SK-N-SH treated with all-trans-retinoic acid at 6 μM for 48 hours (cell line): ENCODE measurements at regions not wholly inside any gene's neighbourhood (a gene's known extent, or its start where the extent isn't known, plus 50 kb on each side); places are given as distances from the start of the nearest gene placed in this dataset.

Experiments used
- ATAC-seq: fragments of 200-7000 bp; cut with Tn5 transposase; 3 replicates; pipeline ENCODE4 v1.9.1; 2020; ENCODE audit warnings: mild to moderate bottlenecking, moderate library complexity
- ARNTL ChIP-seq: fragments of 450-650 bp; formaldehyde crosslinking; IDR thresholded peaks from 2 replicates; pipeline ENCODE4 v1.5.0; 2020; ENCODE audit warnings: low read depth, mild to moderate bottlenecking, moderate library complexity, borderline replicate concordance
- BACH2 ChIP-seq: fragments of 250-450 bp; sonication (Bioruptor Pico); IDR thresholded peaks from 2 replicates; pipeline ENCODE4 v1.9.0; 2021; ENCODE audit warnings: mild to moderate bottlenecking, borderline replicate concordance
- CREB5 ChIP-seq: fragments of 250-450 bp; sonication (Bioruptor Pico); IDR thresholded peaks from 2 replicates; pipeline ENCODE4 v1.5.1; 2020; ENCODE audit warnings: low read depth, mild to moderate bottlenecking, moderate library complexity
- CSDC2 ChIP-seq: fragments of 250-450 bp; sonication (Bioruptor Pico); IDR thresholded peaks from 2 replicates; pipeline ENCODE4 v1.5.0; 2020; ENCODE audit warnings: mild to moderate bottlenecking, moderate library complexity
- CSRNP3 ChIP-seq: fragments of 250-450 bp; sonication (Bioruptor Pico); IDR thresholded peaks from 2 replicates; pipeline ENCODE4 v1.5.1; 2021; ENCODE audit warnings: mild to moderate bottlenecking, moderate library complexity
- ESRRG ChIP-seq: fragments of 250-450 bp; sonication (Bioruptor Pico); IDR thresholded peaks from 2 replicates; pipeline ENCODE4 v1.6.1; 2021; ENCODE audit warnings: mild to moderate bottlenecking
- GLIS3 ChIP-seq: fragments of 250-450 bp; sonication (Bioruptor Pico); IDR thresholded peaks from 2 replicates; pipeline ENCODE4 v1.5.0; 2020; ENCODE audit warnings: mild to moderate bottlenecking, moderate library complexity
- ISL1 ChIP-seq: fragments of 250-450 bp; sonication (Bioruptor Pico); IDR thresholded peaks from 2 replicates; pipeline ENCODE4 v2.1.2; 2022; ENCODE audit warnings: mild to moderate bottlenecking, moderate library complexity
- OSR1 ChIP-seq: fragments of 250-450 bp; sonication (Bioruptor Pico); IDR thresholded peaks from 2 replicates; pipeline ENCODE4 v1.8.0; 2022; ENCODE audit warnings: moderate library complexity, mild to moderate bottlenecking, inconsistent platforms
- PATZ1 ChIP-seq: fragments of 250-450 bp; sonication (Bioruptor Pico); IDR thresholded peaks from 2 replicates; pipeline ENCODE4 v1.8.0; 2020; ENCODE audit warnings: mild to moderate bottlenecking, moderate library complexity, borderline replicate concordance
- PPARA ChIP-seq: fragments of 250-450 bp; sonication (Bioruptor Pico); IDR thresholded peaks from 2 replicates; pipeline ENCODE4 v1.5.0; 2020; ENCODE audit warnings: mild to moderate bottlenecking, borderline replicate concordance
- RARB ChIP-seq: fragments of 250-450 bp; sonication (Bioruptor Pico); IDR thresholded peaks from 2 replicates; pipeline ENCODE4 v1.8.0; 2021; ENCODE audit warnings: mild to moderate bottlenecking, moderate library complexity
- SNAI2 ChIP-seq: fragments of 250-450 bp; sonication (Bioruptor Pico); IDR thresholded peaks from 2 replicates; pipeline ENCODE4 v1.5.0; 2020; ENCODE audit warnings: mild to moderate bottlenecking, moderate library complexity
- TCF4 ChIP-seq: fragments of 250-450 bp; sonication (Bioruptor Pico); IDR thresholded peaks from 2 replicates; pipeline ENCODE4 v1.8.0; 2021; ENCODE audit warnings: mild to moderate bottlenecking, moderate library complexity, borderline replicate concordance
- TOX ChIP-seq: fragments of 250-450 bp; sonication (Bioruptor Pico); IDR thresholded peaks from 2 replicates; pipeline ENCODE4 v1.8.0; 2021; ENCODE audit warnings: mild to moderate bottlenecking, moderate library complexity, borderline replicate concordance
- ZC3H10 ChIP-seq: fragments of 250-450 bp; sonication (Bioruptor Pico); IDR thresholded peaks from 2 replicates; pipeline ENCODE4 v1.5.1; 2021; ENCODE audit warnings: mild to moderate bottlenecking, moderate library complexity
- ZFP3 ChIP-seq: fragments of 250-450 bp; sonication (Bioruptor Pico); IDR thresholded peaks from 2 replicates; pipeline ENCODE4 v1.5.0; 2020; ENCODE audit warnings: mild to moderate bottlenecking, moderate library complexity
- ZFP30 ChIP-seq: fragments of 450-650 bp; formaldehyde crosslinking; IDR thresholded peaks from 2 replicates; pipeline ENCODE4 v1.5.0; 2022; ENCODE audit warnings: mild to moderate bottlenecking, moderate library complexity
- ZNF565 ChIP-seq: fragments of 450-650 bp; formaldehyde crosslinking; conservative IDR thresholded peaks from 2 replicates; pipeline ENCODE4 v1.5.0; 2020; ENCODE audit warnings: low read depth, mild to moderate bottlenecking, moderate library complexity
- ZNF70 ChIP-seq: fragments of 450-650 bp; formaldehyde crosslinking; IDR thresholded peaks from 2 replicates; pipeline ENCODE4 v1.5.0; 2020; ENCODE audit warnings: mild to moderate bottlenecking, moderate library complexity
- ZNF8 ChIP-seq: fragments of 450-650 bp; formaldehyde crosslinking; IDR thresholded peaks from 2 replicates; pipeline ENCODE4 v1.5.0; 2020; ENCODE audit warnings: mild to moderate bottlenecking, moderate library complexity
- TF ChIP-seq, protein P1 (sequence below): fragments of 250-450 bp; sonication (Bioruptor Pico); IDR thresholded peaks from 2 replicates; pipeline ENCODE4 v1.5.0; 2020; ENCODE audit warnings: mild to moderate bottlenecking, moderate library complexity

DNA sequence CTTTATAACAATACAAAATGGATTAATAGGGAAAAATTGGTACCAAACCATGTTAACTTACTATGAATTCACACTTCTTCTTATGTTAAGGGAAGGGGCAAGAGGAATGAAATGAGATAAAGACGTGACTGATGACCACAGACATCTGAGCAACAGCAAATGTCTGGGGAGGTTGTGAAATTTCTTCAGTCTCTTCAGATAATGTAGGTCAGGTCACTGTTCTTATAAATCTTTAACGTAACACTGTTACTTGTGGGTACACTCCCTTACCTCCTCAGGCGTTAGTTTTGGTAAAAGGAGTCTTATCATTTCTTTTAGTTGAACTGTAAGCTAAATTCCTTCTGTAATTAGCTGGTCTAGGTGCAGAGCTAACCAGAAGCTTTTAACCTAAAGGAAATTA lies 405.0 kb upstream of the LRFN5 start:
- no peak for TF ChIP-seq RARB (CRISPR knock-in tag)
- no peak for TF ChIP-seq ZC3H10 (CRISPR knock-in tag)
- no peak for ATAC-seq

DNA sequence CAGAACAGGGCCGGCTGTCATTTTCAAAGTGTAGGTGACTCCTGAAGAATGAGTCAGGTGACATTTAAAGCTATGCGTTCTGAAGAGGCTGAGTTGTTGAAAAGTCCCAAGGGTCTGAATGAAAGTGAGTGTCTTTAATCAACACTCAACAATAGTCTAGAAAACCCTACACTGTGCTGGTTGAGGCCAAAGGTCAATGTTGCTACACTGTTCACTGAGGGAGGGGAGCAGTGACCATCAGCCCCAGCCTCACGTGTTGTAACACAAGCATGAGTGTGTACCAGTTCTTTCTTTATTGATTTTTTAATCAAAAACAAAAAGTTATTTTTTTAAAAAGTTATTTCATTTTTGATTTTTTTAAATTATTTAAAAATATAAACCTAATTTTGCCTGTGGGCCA lies 418.8 kb upstream of the LRFN5 start:
- no peak for TF ChIP-seq ESRRG (CRISPR knock-in tag)
- TF ChIP-seq ISL1 (CRISPR knock-in tag): no peak
- TF ChIP-seq CSRNP3 (CRISPR knock-in tag): no peak
- TF ChIP-seq GLIS3 (CRISPR knock-in tag): no peak
- no peak for TF ChIP-seq OSR1 (CRISPR knock-in tag)
- no peak for TF ChIP-seq TOX
- TF ChIP-seq ZFP30: no peak
- TF ChIP-seq ZNF565 (CRISPR knock-in tag): no peak
- TF ChIP-seq CREB5 (CRISPR knock-in tag): no peak
- no peak for TF ChIP-seq ZNF8 (CRISPR knock-in tag)
- TF ChIP-seq TCF4 (CRISPR knock-in tag): no peak
- no peak for TF ChIP-seq ZNF70 (CRISPR knock-in tag)
- no peak for TF ChIP-seq BACH2 (CRISPR knock-in tag)
- no peak for ATAC-seq

- TF ChIP-seq RARB (CRISPR knock-in tag): no peak
- no peak for TF ChIP-seq ZC3H10 (CRISPR knock-in tag)
- no peak for TF ChIP-seq GLIS3 (CRISPR knock-in tag)
- no peak for TF ChIP-seq SNAI2 (CRISPR knock-in tag)
- TF ChIP-seq ZFP3 (CRISPR knock-in tag): no peak
- TF ChIP-seq ARNTL (CRISPR knock-in tag): no peak
- TF ChIP-seq CREB5 (CRISPR knock-in tag): no peak
- TF ChIP-seq ZFP30: no peak
- TF ChIP-seq TCF4 (CRISPR knock-in tag): no peak
- no peak for TF ChIP-seq ZNF70 (CRISPR knock-in tag)
- TF ChIP-seq ISL1 (CRISPR knock-in tag): no peak
- TF ChIP-seq CSRNP3 (CRISPR knock-in tag): no peak
- no peak for TF ChIP-seq PPARA
- TF ChIP-seq ESRRG (CRISPR knock-in tag): no peak
- no peak for TF ChIP-seq BACH2 (CRISPR knock-in tag)
- TF ChIP-seq TOX: no peak
- TF ChIP-seq ZNF565 (CRISPR knock-in tag): no peak
- TF ChIP-seq CSDC2: no peak
- TF ChIP-seq, protein P1, sequence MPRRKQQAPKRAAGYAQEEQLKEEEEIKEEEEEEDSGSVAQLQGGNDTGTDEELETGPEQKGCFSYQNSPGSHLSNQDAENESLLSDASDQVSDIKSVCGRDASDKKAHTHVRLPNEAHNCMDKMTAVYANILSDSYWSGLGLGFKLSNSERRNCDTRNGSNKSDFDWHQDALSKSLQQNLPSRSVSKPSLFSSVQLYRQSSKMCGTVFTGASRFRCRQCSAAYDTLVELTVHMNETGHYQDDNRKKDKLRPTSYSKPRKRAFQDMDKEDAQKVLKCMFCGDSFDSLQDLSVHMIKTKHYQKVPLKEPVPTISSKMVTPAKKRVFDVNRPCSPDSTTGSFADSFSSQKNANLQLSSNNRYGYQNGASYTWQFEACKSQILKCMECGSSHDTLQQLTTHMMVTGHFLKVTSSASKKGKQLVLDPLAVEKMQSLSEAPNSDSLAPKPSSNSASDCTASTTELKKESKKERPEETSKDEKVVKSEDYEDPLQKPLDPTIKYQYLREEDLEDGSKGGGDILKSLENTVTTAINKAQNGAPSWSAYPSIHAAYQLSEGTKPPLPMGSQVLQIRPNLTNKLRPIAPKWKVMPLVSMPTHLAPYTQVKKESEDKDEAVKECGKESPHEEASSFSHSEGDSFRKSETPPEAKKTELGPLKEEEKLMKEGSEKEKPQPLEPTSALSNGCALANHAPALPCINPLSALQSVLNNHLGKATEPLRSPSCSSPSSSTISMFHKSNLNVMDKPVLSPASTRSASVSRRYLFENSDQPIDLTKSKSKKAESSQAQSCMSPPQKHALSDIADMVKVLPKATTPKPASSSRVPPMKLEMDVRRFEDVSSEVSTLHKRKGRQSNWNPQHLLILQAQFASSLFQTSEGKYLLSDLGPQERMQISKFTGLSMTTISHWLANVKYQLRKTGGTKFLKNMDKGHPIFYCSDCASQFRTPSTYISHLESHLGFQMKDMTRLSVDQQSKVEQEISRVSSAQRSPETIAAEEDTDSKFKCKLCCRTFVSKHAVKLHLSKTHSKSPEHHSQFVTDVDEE (CRISPR knock-in tag): no peak
- TF ChIP-seq OSR1 (CRISPR knock-in tag): no peak
- TF ChIP-seq, all 23 proteins: peak for 0
- ATAC-seq: no peak
These were observed 435.6 kb upstream of the LRFN5 start for GRCh38 chr14:41171045-41171444.

GRCh38 chr14:41167040-41167439 lies 439.6 kb upstream of the LRFN5 start:
- TF ChIP-seq GLIS3 (CRISPR knock-in tag) (no peak), ZNF70 (CRISPR knock-in tag) (no peak), ZNF8 (CRISPR knock-in tag) (no peak), PATZ1 (CRISPR knock-in tag) (no peak), ESRRG (CRISPR knock-in tag) (no peak), RARB (CRISPR knock-in tag) (no peak), PPARA (no peak), OSR1 (CRISPR knock-in tag) (no peak), TCF4 (CRISPR knock-in tag) (no peak), CSDC2 (no peak), ZNF565 (CRISPR knock-in tag) (no peak), SNAI2 (CRISPR knock-in tag) (no peak), ZFP3 (CRISPR knock-in tag) (no peak)
- TF ChIP-seq, all 23 proteins: peak for 0
- ATAC-seq: no peak
